HEK293 (cell line): ENCODE measurements at regions not wholly inside any gene's neighbourhood (a gene's known extent, or its start where the extent isn't known, plus 50 kb on each side); places are given as distances from the start of the nearest gene placed in this dataset.

Experiments used
- ZNF2 ChIP-seq: fragments of 450-650 bp; formaldehyde crosslinking; IDR thresholded peaks from 2 replicates; pipeline ENCODE4 v1.5.1; 2016; ENCODE audit warnings: missing biosample characterization, missing genetic modification characterization
- ZNF670 ChIP-seq: fragments of 450-650 bp; formaldehyde crosslinking; IDR thresholded peaks from 2 replicates; pipeline ENCODE4 v1.5.1; 2016; ENCODE audit warnings: missing biosample characterization, missing genetic modification characterization, low read depth
- ZNF747 ChIP-seq: fragments of 450-650 bp; formaldehyde crosslinking; IDR thresholded peaks from 2 replicates; pipeline ENCODE4 v1.5.1; 2016; ENCODE audit warnings: missing biosample characterization, missing genetic modification characterization
- TF ChIP-seq, protein P1 (sequence below): fragments of 450-650 bp; formaldehyde crosslinking; IDR thresholded peaks from 2 replicates; pipeline ENCODE4 v1.5.1; 2016; ENCODE audit warnings: missing biosample characterization, missing genetic modification characterization
- TF ChIP-seq, protein P2 (sequence below): fragments of 450-650 bp; formaldehyde crosslinking; IDR thresholded peaks from 2 replicates; pipeline ENCODE4 v1.5.1; 2016; ENCODE audit warnings: missing biosample characterization, missing genetic modification characterization
- TF ChIP-seq, protein P3 (sequence below): fragments of 450-650 bp; formaldehyde crosslinking; IDR thresholded peaks from 2 replicates; pipeline ENCODE4 v1.5.1; 2016; ENCODE audit warnings: missing biosample characterization, missing genetic modification characterization
- TF ChIP-seq, protein P4 (sequence below): fragments of 450-650 bp; formaldehyde crosslinking; IDR thresholded peaks from 2 replicates; pipeline ENCODE4 v1.5.1; 2016; ENCODE audit warnings: missing biosample characterization, missing genetic modification characterization
- TF ChIP-seq, protein P5 (sequence below): fragments of 450-650 bp; formaldehyde crosslinking; IDR thresholded peaks from 2 replicates; pipeline ENCODE4 v1.5.1; 2016; ENCODE audit warnings: missing biosample characterization, missing genetic modification characterization

DNA sequence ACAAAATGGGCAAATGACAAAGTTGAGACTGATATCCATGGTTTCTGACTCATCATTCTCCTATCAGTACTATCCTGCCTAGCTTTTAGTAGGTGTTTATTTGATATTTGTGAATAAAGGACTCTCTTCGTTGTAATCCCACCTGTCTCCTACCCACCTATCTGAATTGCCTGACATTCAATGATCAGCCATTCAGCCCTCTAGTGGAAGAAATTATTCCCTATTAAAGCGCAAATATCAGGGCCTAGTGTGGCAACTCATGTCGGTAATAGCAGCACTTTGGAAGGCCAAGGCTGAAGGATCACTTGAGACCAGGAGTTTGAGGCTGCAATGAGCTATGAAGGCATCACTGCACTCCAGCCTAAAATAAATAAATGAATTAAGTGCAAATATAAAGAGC, 195.7 kb upstream of the SETMAR start:
- TF ChIP-seq, protein P1, sequence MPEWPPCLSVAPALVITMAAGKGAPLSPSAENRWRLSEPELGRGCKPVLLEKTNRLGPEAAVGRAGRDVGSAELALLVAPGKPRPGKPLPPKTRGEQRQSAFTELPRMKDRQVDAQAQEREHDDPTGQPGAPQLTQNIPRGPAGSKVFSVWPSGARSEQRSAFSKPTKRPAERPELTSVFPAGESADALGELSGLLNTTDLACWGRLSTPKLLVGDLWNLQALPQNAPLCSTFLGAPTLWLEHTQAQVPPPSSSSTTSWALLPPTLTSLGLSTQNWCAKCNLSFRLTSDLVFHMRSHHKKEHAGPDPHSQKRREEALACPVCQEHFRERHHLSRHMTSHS, result no peak
- TF ChIP-seq, protein P2, sequence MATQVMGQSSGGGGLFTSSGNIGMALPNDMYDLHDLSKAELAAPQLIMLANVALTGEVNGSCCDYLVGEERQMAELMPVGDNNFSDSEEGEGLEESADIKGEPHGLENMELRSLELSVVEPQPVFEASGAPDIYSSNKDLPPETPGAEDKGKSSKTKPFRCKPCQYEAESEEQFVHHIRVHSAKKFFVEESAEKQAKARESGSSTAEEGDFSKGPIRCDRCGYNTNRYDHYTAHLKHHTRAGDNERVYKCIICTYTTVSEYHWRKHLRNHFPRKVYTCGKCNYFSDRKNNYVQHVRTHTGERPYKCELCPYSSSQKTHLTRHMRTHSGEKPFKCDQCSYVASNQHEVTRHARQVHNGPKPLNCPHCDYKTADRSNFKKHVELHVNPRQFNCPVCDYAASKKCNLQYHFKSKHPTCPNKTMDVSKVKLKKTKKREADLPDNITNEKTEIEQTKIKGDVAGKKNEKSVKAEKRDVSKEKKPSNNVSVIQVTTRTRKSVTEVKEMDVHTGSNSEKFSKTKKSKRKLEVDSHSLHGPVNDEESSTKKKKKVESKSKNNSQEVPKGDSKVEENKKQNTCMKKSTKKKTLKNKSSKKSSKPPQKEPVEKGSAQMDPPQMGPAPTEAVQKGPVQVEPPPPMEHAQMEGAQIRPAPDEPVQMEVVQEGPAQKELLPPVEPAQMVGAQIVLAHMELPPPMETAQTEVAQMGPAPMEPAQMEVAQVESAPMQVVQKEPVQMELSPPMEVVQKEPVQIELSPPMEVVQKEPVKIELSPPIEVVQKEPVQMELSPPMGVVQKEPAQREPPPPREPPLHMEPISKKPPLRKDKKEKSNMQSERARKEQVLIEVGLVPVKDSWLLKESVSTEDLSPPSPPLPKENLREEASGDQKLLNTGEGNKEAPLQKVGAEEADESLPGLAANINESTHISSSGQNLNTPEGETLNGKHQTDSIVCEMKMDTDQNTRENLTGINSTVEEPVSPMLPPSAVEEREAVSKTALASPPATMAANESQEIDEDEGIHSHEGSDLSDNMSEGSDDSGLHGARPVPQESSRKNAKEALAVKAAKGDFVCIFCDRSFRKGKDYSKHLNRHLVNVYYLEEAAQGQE (tag by site-specific recombination), result no peak
- TF ChIP-seq ZNF2 (tag by site-specific recombination) (no peak), ZNF747 (tag by site-specific recombination) (no peak), ZNF670 (no peak)
- TF ChIP-seq, protein P3, sequence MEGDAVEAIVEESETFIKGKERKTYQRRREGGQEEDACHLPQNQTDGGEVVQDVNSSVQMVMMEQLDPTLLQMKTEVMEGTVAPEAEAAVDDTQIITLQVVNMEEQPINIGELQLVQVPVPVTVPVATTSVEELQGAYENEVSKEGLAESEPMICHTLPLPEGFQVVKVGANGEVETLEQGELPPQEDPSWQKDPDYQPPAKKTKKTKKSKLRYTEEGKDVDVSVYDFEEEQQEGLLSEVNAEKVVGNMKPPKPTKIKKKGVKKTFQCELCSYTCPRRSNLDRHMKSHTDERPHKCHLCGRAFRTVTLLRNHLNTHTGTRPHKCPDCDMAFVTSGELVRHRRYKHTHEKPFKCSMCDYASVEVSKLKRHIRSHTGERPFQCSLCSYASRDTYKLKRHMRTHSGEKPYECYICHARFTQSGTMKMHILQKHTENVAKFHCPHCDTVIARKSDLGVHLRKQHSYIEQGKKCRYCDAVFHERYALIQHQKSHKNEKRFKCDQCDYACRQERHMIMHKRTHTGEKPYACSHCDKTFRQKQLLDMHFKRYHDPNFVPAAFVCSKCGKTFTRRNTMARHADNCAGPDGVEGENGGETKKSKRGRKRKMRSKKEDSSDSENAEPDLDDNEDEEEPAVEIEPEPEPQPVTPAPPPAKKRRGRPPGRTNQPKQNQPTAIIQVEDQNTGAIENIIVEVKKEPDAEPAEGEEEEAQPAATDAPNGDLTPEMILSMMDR (tag by site-specific recombination), result no peak
- TF ChIP-seq, protein P4, sequence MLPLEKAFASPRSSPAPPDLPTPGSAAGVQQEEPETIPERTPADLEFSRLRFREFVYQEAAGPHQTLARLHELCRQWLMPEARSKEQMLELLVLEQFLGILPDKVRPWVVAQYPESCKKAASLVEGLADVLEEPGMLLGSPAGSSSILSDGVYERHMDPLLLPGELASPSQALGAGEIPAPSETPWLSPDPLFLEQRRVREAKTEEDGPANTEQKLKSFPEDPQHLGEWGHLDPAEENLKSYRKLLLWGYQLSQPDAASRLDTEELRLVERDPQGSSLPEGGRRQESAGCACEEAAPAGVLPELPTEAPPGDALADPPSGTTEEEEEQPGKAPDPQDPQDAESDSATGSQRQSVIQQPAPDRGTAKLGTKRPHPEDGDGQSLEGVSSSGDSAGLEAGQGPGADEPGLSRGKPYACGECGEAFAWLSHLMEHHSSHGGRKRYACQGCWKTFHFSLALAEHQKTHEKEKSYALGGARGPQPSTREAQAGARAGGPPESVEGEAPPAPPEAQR (tag by site-specific recombination), result no peak
- TF ChIP-seq, protein P5, sequence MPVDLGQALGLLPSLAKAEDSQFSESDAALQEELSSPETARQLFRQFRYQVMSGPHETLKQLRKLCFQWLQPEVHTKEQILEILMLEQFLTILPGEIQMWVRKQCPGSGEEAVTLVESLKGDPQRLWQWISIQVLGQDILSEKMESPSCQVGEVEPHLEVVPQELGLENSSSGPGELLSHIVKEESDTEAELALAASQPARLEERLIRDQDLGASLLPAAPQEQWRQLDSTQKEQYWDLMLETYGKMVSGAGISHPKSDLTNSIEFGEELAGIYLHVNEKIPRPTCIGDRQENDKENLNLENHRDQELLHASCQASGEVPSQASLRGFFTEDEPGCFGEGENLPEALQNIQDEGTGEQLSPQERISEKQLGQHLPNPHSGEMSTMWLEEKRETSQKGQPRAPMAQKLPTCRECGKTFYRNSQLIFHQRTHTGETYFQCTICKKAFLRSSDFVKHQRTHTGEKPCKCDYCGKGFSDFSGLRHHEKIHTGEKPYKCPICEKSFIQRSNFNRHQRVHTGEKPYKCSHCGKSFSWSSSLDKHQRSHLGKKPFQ (tag by site-specific recombination), result no peak
